Stimulated activated naive CD4-positive, alpha-beta T cell (primary cell): ENCODE measurements at regions not wholly inside any gene's neighbourhood (a gene's known extent, or its start where the extent isn't known, plus 50 kb on each side); places are given as distances from the start of the nearest gene placed in this dataset.
"Not testable (repeated sequence)": the region's sequence is repeated elsewhere in the genome, so short reads cannot be mapped to it uniquely, and the experiment has no call there.

Experiments
- DNase-seq, 6 experiments: peaks; one replicate each; lab custom pipeline; 2025; lab: John Stamatoyannopoulos, UW

- no peak for DNase-seq
Observed at GRCh38 chr10:61047788-61048560, 104.0 kb upstream of the RHOBTB1 start.

- no peak for DNase-seq
Observed at GRCh38 chr10:61047081-61047480, 103.1 kb upstream of the RHOBTB1 start.

- not testable (repeated sequence) for DNase-seq
Observed at GRCh38 chr10:61045480-61045879, 101.5 kb upstream of the RHOBTB1 start.

DNA sequence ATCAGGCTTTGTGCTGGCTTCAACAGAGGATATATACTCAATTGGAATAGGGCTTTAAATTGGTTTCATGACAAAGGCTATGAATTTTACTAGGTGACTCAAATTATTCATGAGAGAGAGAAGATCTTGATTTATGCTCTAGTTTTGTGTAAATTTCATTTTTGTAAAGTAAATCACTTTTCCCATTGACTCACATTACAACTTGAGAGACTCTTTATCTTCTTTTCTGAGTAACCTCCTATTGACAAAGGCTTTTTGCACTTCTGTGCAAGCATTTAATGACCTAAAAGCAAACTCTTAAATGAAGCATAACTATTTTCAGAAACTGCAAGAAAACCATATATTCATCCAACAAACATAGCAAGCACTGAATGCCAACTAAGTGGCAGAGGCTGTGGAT, 98.5 kb upstream of the RHOBTB1 start:
- DNase-seq, result no peak

- DNase-seq, result no peak
Observed at GRCh38 chr10:61040399-61041016, 96.5 kb upstream of the RHOBTB1 start.

DNA sequence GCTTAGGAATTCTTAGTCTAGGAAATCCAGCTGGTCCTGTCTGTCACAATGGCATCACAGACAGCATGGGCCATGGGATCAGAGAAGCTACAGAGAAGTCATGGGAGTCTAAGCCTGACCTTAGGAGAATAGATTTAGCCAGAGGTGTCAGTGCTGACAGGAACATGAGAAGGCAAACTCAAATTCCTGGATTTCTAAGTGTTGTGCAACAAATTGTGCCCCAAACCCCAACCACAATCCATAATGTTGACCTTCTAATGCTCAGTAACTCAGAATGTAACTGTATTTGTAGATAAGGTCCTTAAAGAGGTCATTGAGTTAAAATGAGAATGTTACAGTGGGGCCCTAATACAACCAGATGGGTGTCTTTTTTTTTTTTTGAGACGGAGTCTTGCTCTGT, 95.9 kb upstream of the RHOBTB1 start:
- no peak for DNase-seq

GRCh38 chr10:61037261-61037830, 93.4 kb upstream of the RHOBTB1 start:
- not testable (repeated sequence) for DNase-seq

- DNase-seq, result not testable (repeated sequence)
Observed at GRCh38 chr10:61036148-61036547, 92.2 kb upstream of the RHOBTB1 start.

DNA sequence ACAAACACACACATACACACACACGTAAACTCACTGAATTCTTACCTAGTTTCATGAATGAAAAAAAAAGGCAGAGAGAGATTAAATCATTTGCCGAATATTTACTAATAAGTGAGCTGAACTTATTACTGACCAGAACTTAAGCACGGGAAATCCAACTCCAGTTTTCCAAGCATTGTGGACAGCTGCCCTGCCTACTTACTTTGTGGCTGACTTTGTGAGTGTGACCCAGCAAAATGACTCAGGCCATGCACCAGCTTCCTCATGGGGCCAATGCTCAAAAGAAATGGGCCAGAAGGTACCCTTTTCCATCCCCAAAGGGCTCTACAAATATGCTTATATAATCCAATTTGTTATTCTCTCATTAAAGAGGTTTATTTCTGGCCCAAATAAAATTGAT, 87.4 kb upstream of the RHOBTB1 start:
- DNase-seq, result no peak

- DNase-seq, result no peak
Observed at GRCh38 chr10:61029411-61029810, 85.4 kb upstream of the RHOBTB1 start.

- no peak for DNase-seq
Observed at GRCh38 chr10:61028861-61029361, 84.9 kb upstream of the RHOBTB1 start.

GRCh38 chr10:61024856-61025201, 80.8 kb upstream of the RHOBTB1 start:
- DNase-seq, result no peak

DNA sequence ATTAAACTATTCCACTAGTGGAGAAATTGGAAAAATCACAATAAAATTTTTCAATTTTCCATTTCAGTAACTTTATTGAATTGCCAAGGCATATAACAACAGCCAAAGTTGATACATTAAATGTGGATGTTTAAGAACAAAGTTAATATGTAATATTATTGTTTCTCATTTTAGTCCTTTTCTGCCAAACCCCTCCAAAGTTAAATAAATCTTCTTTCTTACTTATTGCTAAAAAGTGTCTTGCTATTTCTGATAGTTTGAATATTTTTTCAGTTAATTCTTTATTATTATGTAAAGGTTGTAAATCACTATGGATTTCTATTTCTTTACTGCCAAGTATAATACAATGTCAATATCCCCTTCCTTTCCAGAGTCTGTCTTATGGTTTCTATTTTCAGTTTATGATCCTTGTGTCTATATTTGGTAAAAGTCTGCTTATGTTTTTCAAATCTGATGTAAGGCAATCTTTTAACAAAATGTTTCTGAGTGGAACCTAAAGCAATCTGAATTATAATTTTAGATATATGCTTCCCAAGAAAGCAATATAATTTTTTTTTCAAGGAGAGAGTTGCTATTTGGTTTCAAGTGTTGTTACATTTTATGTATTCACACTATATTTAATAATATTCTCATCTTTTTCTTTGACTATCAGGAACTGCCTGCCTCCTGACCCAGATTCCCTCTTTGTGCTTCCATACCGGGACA, 80.3 kb upstream of the RHOBTB1 start:
- no peak for DNase-seq

DNA sequence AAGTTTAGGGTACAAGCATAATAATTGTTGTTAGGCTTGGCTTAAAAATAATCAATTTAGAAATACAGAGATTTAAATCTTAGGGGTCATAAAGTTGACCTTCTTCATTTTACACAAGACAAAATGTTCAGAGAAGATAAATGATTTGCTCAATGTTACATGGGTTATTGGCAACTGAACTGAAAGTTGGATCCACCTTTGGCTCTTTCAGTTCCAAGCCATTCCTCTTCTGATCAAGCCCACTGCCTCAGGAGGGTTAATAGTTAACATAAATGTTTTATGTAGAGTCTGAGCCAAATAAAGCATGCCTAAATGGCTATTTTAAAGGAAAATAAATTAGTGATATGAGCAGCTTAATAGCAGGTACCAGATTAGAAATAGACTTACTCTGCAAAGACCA, 79.1 kb upstream of the RHOBTB1 start:
- DNase-seq, result no peak

DNA sequence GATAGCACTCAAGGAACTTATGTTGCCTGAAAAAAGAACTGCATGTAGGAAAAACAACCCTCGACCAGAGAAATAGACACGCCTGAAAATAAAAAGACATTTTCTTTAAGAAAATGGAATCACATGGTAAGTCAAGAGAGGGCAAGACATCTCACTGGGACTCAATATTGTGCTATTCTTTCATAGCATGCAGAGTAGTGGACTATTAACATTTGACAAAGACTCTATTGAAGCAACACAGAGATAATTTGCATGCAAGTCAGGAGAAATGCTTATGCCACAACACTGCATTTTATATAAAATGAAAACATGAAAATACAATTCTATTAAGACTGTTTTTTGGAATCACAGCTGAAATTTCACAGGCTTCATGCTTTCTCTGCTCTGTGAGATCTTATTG, 77.9 kb upstream of the RHOBTB1 start:
- no peak for DNase-seq

- no peak for DNase-seq
Observed at GRCh38 chr10:61020420-61021158, 76.6 kb upstream of the RHOBTB1 start.

DNA sequence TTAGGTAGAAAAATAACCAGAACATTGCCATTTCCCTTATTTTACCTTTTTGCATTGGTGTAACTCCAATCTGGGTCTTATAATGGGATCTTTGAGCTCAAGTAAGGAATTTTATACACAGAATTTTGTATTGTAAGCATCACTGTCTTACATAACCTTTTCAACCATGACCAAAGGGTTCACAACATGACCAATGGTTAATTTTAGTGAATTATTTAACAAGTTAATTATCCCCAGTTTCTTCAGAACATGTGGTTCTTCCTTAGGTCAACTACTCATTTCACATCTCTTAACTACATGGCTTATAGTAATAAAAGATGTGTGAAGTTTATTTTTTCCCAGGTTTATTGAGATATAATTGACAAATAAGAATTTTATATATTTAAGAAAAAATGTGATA, 74.2 kb upstream of the RHOBTB1 start:
- no peak for DNase-seq

DNA sequence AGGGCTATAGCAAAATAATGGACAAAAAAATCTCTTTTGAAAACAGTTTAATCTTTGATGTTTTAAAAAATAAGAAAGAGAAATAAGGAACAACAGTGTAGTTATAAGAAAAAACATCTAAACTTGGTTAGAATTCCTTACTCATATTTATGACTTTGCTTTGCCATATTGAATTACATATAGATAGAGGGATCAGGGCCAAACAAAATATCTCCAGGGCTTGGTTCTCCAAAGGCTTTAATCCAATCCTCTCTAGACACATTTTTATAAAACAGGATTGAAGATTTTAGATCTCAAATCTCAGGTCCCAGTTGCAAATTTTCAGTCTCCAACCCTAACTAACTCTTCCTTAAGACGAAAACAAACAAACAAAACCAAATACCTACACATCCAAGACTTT, 72.6 kb upstream of the RHOBTB1 start:
- DNase-seq, result no peak

GRCh38 chr10:61016007-61016406, 72.0 kb upstream of the RHOBTB1 start:
- DNase-seq, result no peak

- DNase-seq, result no peak
Observed at GRCh38 chr10:61010863-61011262, 66.9 kb upstream of the RHOBTB1 start.

GRCh38 chr10:61003069-61003468, 59.1 kb upstream of the RHOBTB1 start:
- not testable (repeated sequence) for DNase-seq

- DNase-seq, result no peak
Observed at GRCh38 chr10:61001731-61002122, 57.7 kb upstream of the RHOBTB1 start.
